Tibial nerve (tissue), 4 donors: ENCODE measurements at regions not wholly inside any gene's neighbourhood (a gene's known extent, or its start where the extent isn't known, plus 50 kb on each side); places are given as distances from the start of the nearest gene placed in this dataset.

Experiments
- EP300 ChIP-seq, 2 donors: sonication (generic); formaldehyde crosslinking; IDR thresholded peaks; one replicate each; pipeline ENCODE4 v1.6.1; 2017; ENCODE audit warnings: antibody characterized with exemption in 2 of 2, mild to moderate bottlenecking in 1 of 2
- TF ChIP-seq, protein P1 (sequence below), 5 experiments: fragments of 200-600 bp in 3 of 5; fragments of 450-650 bp in 2 of 5; sonication (generic) in 3 of 5; IDR thresholded peaks; one replicate each; pipeline ENCODE4 v1.5.1; 2016 to 2019; ENCODE audit warnings: antibody characterized with exemption in 5 of 5, mild to moderate bottlenecking in 3 of 5, moderate library complexity in 2 of 5

DNA sequence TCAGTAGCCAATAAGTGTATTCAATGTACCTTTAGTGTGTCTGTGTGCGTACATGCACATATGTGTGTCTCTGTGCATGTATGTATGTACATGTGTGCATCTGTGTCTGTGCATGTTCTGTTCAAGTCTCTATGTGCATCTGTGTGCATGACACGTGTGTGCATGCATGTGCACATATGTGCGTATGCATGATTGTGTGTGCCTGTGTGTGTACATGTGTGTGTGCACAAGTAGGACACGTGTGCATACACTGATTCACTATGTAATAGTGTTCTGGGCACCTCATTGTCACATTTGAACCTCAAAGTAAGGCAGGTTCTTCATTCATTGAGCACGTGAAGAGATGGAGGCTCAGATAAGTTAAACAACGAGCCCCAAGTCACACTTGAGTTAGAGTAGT is 142.6 kb upstream of the COPS8 start:
- TF ChIP-seq, protein P1, sequence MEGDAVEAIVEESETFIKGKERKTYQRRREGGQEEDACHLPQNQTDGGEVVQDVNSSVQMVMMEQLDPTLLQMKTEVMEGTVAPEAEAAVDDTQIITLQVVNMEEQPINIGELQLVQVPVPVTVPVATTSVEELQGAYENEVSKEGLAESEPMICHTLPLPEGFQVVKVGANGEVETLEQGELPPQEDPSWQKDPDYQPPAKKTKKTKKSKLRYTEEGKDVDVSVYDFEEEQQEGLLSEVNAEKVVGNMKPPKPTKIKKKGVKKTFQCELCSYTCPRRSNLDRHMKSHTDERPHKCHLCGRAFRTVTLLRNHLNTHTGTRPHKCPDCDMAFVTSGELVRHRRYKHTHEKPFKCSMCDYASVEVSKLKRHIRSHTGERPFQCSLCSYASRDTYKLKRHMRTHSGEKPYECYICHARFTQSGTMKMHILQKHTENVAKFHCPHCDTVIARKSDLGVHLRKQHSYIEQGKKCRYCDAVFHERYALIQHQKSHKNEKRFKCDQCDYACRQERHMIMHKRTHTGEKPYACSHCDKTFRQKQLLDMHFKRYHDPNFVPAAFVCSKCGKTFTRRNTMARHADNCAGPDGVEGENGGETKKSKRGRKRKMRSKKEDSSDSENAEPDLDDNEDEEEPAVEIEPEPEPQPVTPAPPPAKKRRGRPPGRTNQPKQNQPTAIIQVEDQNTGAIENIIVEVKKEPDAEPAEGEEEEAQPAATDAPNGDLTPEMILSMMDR (IDR thresholded peaks at IDR 0.05) = no peak
- TF ChIP-seq EP300 (IDR thresholded peaks at IDR 0.05) = no peak
